Mucosa of stomach (tissue), 1 donor: ENCODE measurements at regions not wholly inside any gene's neighbourhood (a gene's known extent, or its start where the extent isn't known, plus 50 kb on each side); places are given as distances from the start of the nearest gene placed in this dataset.
"Not testable (repeated sequence)": the region's sequence is repeated elsewhere in the genome, so short reads cannot be mapped to it uniquely, and the experiment has no call there.

Source experiments
- H3K27me3 ChIP-seq: one replicate; pipeline ENCODE4 v1.7.0; 2013; ENCODE audit warnings: mild to moderate bottlenecking, low read length; ENCODE audit not compliant: control insufficient read depth, insufficient read depth
- H3K36me3 ChIP-seq: one replicate; pipeline ENCODE4 v1.7.0; 2013; ENCODE audit warnings: low read length; ENCODE audit not compliant: control insufficient read depth, insufficient read depth
- H3K4me1 ChIP-seq: one replicate; pipeline ENCODE4 v1.7.0; 2013; ENCODE audit warnings: mild to moderate bottlenecking, low read length; ENCODE audit not compliant: control insufficient read depth, insufficient read depth
- H3K4me3 ChIP-seq: one replicate; pipeline ENCODE4 v1.7.0; 2013; ENCODE audit warnings: low read length
- H3K9ac ChIP-seq: one replicate; pipeline ENCODE4 v1.7.0; 2013; ENCODE audit warnings: mild to moderate bottlenecking, low read length, moderate library complexity
- H3K9me3 ChIP-seq: one replicate; pipeline ENCODE4 v1.7.0; 2013; ENCODE audit warnings: mild to moderate bottlenecking, low read length, moderate library complexity; ENCODE audit not compliant: control insufficient read depth
- donor health status: Pancreatic carcinoma.

GRCh38 chr16:88197481-88198456 lies 185.0 kb upstream of the ZNF469 start:
- no peaks in the 10 kb centered on the region for H3K9me3 ChIP-seq
- no peak overlapping the region for H3K4me3 ChIP-seq
- peaks cover 10% of the 10 kb centered on the region for H3K27me3 ChIP-seq
- no peaks in the 10 kb centered on the region for H3K4me1 ChIP-seq
- no peaks in the 10 kb centered on the region for H3K36me3 ChIP-seq
- no peak overlapping the region for H3K9ac ChIP-seq

GRCh38 chr16:88198457-88199295 lies 184.1 kb upstream of the ZNF469 start:
- H3K9ac ChIP-seq, H3K27me3 ChIP-seq, H3K4me1 ChIP-seq, H3K4me3 ChIP-seq, H3K36me3 ChIP-seq, H3K9me3 ChIP-seq: not testable (repeated sequence)

DNA sequence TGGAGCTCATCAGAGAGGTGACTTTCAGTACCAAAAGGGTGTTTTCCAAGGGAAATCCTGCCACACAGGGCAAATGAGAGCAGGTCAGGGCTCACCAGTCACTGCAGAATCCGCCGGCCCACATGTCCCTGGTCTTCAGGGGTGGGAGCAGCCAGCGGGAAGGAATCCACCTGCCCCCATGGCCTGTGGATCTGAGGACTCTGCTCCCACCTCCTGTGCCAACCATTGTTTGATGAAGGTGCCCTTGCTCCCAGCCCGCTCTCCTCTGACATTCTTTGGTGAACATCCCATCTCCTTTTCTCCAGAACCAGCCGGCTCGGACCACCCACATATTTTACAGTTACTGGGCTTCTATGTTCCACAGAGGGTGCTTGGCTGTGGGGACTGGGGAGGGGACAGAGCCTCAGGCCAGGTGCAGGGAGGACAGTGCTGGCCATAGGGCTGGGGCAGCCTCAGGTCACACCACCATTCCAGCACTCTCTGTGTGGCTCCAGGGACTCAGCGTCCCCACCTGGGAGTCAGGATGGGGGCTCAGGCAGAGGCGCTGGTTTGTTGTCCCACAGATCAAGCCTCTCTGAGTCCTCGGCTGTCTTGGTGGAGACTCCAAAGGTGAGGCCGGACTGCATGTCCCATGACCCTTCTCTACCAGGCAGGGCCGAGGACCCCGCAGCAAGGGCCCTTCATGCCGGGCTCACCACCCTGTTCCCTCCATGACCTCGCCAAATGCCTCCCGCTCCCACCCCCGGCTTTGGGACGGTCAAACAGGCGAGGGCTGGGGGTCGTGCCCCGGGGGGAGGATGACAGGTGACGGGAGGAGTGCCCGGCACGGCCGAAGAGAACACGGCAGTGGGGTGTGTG lies 183.2 kb upstream of the ZNF469 start:
- not testable (repeated sequence) for H3K36me3 ChIP-seq, H3K27me3 ChIP-seq, H3K9ac ChIP-seq, H3K4me3 ChIP-seq, H3K4me1 ChIP-seq, H3K9me3 ChIP-seq

GRCh38 chr16:88200154-88200895 lies 182.4 kb upstream of the ZNF469 start:
- H3K27me3 ChIP-seq, H3K4me3 ChIP-seq, H3K4me1 ChIP-seq, H3K36me3 ChIP-seq, H3K9me3 ChIP-seq, H3K9ac ChIP-seq: not testable (repeated sequence)

DNA sequence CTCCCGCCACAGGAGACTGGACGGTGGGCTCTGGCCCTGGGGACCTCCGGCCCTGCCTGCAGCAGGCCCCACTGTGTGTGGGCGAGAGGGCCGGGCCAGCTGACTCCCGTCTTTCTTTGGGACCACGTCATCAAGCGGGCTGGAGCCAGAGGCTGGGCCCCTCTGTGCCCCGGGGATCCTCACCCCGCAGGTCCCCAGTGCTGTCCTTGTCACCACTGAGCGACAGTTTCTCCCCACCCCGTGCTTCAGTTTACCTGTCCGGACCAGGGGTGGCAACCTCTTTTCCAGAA lies 181.9 kb upstream of the ZNF469 start:
- Histone ChIP-seq H3K9me3 (no peaks in the 10 kb centered on the region), H3K9ac (no peak overlapping the region), H3K36me3 (no peaks in the 10 kb centered on the region), H3K4me1 (no peaks in the 10 kb centered on the region), H3K27me3 (peaks cover 3% of the 10 kb centered on the region), H3K4me3 (no peak overlapping the region)

GRCh38 chr16:88201611-88202010 lies 181.1 kb upstream of the ZNF469 start:
- not testable (repeated sequence) for H3K9me3 ChIP-seq, H3K4me3 ChIP-seq, H3K9ac ChIP-seq, H3K27me3 ChIP-seq, H3K36me3 ChIP-seq, H3K4me1 ChIP-seq

GRCh38 chr16:88202207-88202745 lies 180.5 kb upstream of the ZNF469 start:
- Histone ChIP-seq H3K36me3 (no peaks in the 10 kb centered on the region), H3K4me3 (no peak overlapping the region), H3K27me3 (no peaks in the 10 kb centered on the region), H3K9ac (no peak overlapping the region), H3K9me3 (no peaks in the 10 kb centered on the region), H3K4me1 (no peaks in the 10 kb centered on the region)

DNA sequence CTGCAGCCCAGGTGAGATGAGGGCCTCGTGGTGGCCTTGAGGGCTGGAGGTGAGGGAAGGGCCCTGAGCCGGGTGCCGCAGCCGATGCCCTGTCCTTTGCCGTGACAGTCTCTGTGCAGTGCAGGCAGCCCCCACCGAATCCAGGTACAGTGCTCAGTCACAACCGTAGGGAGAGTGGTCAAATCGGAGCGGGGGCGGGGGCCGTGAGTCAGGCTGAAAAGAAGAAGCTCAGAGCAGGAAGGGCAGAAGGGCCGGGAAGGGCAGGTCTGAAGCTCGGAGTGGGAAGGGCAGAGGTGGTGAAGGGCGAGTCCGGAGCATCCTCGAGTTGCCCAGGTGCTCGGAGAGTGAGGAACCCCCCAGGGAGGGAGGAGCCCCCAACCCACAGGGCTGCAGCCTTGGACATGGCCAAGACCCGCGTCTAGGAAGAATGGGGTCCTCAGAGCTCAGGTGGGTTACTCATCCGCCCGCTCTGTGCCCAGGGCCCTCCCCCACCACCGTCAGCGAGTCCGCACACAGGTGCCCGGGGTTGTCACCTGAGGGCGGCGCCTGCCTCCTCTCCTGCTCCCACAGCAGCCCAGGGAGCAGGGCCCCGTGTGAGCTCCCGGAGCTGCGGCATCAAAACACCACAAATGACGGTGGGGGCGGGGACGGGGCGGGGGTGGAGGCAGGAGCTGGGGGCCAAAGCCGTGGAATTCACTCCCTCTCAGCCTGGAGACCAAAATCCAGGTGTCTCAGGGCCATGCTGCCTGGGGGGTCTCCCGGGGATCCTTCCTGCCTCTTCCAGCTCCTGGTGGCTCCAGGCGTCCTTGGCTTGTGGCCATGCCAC lies 179.7 kb upstream of the ZNF469 start:
- H3K9me3 ChIP-seq, H3K9ac ChIP-seq, H3K4me3 ChIP-seq, H3K36me3 ChIP-seq, H3K4me1 ChIP-seq, H3K27me3 ChIP-seq: not testable (repeated sequence)

GRCh38 chr16:88204131-88205110 lies 178.3 kb upstream of the ZNF469 start:
- H3K9me3 ChIP-seq, H3K4me3 ChIP-seq, H3K4me1 ChIP-seq, H3K9ac ChIP-seq, H3K36me3 ChIP-seq, H3K27me3 ChIP-seq: not testable (repeated sequence)

GRCh38 chr16:88205482-88205881 lies 177.3 kb upstream of the ZNF469 start:
- not testable (repeated sequence) for H3K4me1 ChIP-seq, H3K4me3 ChIP-seq, H3K36me3 ChIP-seq, H3K27me3 ChIP-seq, H3K9ac ChIP-seq, H3K9me3 ChIP-seq
